GM12878 (cell line): ENCODE measurements at regions not wholly inside any gene's neighbourhood (a gene's known extent, or its start where the extent isn't known, plus 50 kb on each side); places are given as distances from the start of the nearest gene placed in this dataset.

ENCODE experiments used
- CHD1 ChIP-seq: IDR thresholded peaks from 2 replicates; pipeline ENCODE4 v1.6.1; 2012; ENCODE audit warnings: low read depth, low read length, improper control_type of control experiment
- CTCF ChIP-seq, 3 experiments: IDR thresholded peaks in 2 of 3; conservative IDR thresholded peaks in 1 of 3; 2 replicates each; pipeline ENCODE4 v1.5.1; 2011; ENCODE audit warnings: low read depth in 3 of 3, low read length in 3 of 3, mild to moderate bottlenecking in 3 of 3, control low read depth in 2 of 3, moderate library complexity in 2 of 3, inconsistent platforms in 1 of 3, mixed read lengths in 1 of 3; ENCODE audit not compliant: control insufficient read depth in 2 of 3, insufficient read depth in 1 of 3; ENCODE audit errors: extremely low read depth in 1 of 3
- DPF2 ChIP-seq: fragments of 450-650 bp; IDR thresholded peaks from 2 replicates; pipeline ENCODE4 v1.6.1; 2017; ENCODE audit warnings: mild to moderate bottlenecking
- POLR2A ChIP-seq: IDR thresholded peaks from 2 replicates; pipeline ENCODE4 v1.6.1; 2011; ENCODE audit warnings: low read depth, mild to moderate bottlenecking, low read length
- RAD21 ChIP-seq: IDR thresholded peaks from 2 replicates; pipeline ENCODE4 v1.6.1; 2011; ENCODE audit warnings: mild to moderate bottlenecking, low read depth, low read length, moderate library complexity; ENCODE audit not compliant: insufficient read depth
- RELA ChIP-seq: fragments of 450-650 bp; IDR thresholded peaks from 2 replicates; pipeline ENCODE4 v1.8.0; 2014; ENCODE audit warnings: borderline replicate concordance; ENCODE audit not compliant: partially characterized antibody
- RFX5 ChIP-seq: IDR thresholded peaks from 2 replicates; pipeline ENCODE4 v1.6.1; 2011; ENCODE audit warnings: low read depth, low read length, improper control_type of control experiment
- TARDBP ChIP-seq: IDR thresholded peaks from 2 replicates; pipeline ENCODE4 v1.6.1; 2016; ENCODE audit warnings: borderline replicate concordance
- ZNF274 ChIP-seq: IDR thresholded peaks from one replicate; pipeline ENCODE4 v1.8.0; 2011; ENCODE audit not compliant: insufficient read length, insufficient read depth
- TF ChIP-seq, protein P1 (sequence below): IDR thresholded peaks from 2 replicates; pipeline ENCODE4 v1.6.1; 2011; ENCODE audit warnings: low read depth, low read length, improper control_type of control experiment, borderline replicate concordance
- TF ChIP-seq, protein P2 (sequence below): fragments of 450-650 bp; IDR thresholded peaks from 2 replicates; pipeline ENCODE4 v1.6.1; 2017; ENCODE audit warnings: mild to moderate bottlenecking, moderate library complexity

DNA sequence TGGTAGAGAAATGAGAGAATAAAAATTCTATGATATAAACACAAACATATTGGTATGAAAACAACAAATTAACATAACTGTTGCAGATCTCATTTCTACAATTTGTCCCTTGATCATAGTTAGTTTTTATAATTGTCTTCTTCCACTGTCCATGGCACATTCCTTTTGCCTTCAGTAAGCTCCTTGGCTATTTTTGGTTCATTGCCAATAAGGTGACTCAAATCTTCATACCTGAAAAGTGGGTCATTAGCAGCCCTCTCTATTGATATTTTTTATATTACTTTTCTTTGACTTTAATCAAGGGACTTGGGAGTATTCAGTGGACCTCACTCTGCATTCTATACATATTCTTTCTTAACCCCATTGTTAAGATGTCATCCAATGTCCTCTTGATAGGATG, 552.9 kb downstream of the TDRD15 start:
- TF ChIP-seq DPF2 (no peak), CTCF (IDR thresholded peaks at IDR 0.05 in 2 of 3, conservative IDR thresholded peaks at IDR 0.05 in 1 of 3; ENCODE audit: control insufficient read depth in 2 of 3, extremely low read depth in 1 of 3, insufficient read depth in 1 of 3, low read depth in 3 of 3, low read length in 3 of 3) (no peak), RELA (no peak), RFX5 (no peak), POLR2A (no peak), CHD1 (no peak), RAD21 (no peak), TARDBP (no peak), ZNF274 (no peak)
- TF ChIP-seq, protein P1, sequence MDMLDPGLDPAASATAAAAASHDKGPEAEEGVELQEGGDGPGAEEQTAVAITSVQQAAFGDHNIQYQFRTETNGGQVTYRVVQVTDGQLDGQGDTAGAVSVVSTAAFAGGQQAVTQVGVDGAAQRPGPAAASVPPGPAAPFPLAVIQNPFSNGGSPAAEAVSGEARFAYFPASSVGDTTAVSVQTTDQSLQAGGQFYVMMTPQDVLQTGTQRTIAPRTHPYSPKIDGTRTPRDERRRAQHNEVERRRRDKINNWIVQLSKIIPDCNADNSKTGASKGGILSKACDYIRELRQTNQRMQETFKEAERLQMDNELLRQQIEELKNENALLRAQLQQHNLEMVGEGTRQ: no peak
- TF ChIP-seq, protein P2, sequence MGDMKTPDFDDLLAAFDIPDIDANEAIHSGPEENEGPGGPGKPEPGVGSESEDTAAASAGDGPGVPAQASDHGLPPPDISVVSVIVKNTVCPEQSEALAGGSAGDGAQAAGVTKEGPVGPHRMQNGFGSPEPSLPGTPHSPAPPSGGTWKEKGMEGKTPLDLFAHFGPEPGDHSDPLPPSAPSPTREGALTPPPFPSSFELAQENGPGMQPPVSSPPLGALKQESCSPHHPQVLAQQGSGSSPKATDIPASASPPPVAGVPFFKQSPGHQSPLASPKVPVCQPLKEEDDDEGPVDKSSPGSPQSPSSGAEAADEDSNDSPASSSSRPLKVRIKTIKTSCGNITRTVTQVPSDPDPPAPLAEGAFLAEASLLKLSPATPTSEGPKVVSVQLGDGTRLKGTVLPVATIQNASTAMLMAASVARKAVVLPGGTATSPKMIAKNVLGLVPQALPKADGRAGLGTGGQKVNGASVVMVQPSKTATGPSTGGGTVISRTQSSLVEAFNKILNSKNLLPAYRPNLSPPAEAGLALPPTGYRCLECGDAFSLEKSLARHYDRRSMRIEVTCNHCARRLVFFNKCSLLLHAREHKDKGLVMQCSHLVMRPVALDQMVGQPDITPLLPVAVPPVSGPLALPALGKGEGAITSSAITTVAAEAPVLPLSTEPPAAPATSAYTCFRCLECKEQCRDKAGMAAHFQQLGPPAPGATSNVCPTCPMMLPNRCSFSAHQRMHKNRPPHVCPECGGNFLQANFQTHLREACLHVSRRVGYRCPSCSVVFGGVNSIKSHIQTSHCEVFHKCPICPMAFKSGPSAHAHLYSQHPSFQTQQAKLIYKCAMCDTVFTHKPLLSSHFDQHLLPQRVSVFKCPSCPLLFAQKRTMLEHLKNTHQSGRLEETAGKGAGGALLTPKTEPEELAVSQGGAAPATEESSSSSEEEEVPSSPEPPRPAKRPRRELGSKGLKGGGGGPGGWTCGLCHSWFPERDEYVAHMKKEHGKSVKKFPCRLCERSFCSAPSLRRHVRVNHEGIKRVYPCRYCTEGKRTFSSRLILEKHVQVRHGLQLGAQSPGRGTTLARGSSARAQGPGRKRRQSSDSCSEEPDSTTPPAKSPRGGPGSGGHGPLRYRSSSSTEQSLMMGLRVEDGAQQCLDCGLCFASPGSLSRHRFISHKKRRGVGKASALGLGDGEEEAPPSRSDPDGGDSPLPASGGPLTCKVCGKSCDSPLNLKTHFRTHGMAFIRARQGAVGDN: no peak
